ENCODE measurements at regions not wholly inside any gene's neighbourhood (a gene's known extent, or its start where the extent isn't known, plus 50 kb on each side); places are given as distances from the start of the nearest gene placed in this dataset.
"Not testable (repeated sequence)": the region's sequence is repeated elsewhere in the genome, so short reads cannot be mapped to it uniquely, and the experiment has no call there.

DNA sequence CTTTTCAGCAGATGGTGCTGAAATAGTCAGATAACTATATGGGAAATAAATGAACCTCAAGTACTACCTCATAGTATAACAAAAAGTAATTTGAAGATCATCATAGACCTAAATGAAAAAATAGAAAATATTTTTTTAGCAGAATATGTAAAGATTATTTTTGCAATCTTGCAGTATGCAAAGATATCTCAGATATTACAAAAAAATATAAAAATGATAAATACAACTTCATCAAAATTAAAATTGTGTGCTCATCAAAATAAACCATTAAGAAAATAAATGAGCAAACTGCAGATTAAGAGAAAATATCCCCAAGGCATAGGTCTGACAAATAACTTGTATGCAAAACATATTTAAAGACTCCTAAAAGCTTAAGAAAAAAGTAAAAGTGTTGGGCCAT is 83.4 kb upstream of the KCND2 start:
- no peak for DNase-seq (ENCODE audit: low spot score)
- intact Hi-C loops (cut with DNase I) = no loop called here

DNA sequence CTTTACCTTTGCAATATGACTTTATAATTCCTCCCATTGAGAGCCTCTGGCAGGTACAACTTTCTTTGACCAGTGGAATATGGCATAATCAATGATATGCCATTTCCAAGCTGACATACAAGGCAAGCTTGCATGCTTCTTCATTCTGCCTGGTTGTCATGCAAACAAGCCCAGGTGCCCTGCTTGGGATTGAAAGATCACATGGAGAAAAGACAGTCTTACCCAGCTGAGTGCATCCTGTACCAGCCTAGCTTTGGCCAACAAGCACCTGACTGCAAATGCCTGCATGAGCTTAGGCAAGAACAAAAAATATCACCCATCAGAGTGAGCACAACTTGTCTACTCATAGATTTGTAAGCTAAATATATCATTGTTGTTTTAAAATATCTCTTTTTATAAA is 82.9 kb upstream of the KCND2 start:
- intact Hi-C loops (cut with DNase I) = no loop called here
- DNase-seq (ENCODE audit: low spot score) = no peak

DNA sequence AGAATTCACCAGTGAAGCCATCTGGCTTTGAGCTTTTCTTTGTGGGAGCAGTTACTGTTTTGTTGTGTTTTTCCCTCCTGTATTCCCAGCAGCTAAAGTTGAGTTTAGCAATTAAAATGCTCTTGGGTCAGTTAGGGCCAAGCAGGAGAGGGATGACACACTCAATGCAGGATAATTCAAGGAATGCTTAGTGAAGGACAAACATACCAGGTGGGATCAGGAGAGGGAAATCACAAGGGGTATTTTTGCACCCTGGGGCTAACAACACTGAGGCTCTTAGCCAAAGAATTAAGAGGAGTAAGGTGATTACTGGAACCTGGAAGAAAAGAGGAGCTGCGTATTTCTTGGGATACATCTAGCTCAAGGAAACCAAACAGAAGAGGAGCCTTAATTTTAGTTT is 82.4 kb upstream of the KCND2 start:
- no peak for DNase-seq (ENCODE audit: low spot score)
- intact Hi-C loops (cut with DNase I) = no loop called here

DNA sequence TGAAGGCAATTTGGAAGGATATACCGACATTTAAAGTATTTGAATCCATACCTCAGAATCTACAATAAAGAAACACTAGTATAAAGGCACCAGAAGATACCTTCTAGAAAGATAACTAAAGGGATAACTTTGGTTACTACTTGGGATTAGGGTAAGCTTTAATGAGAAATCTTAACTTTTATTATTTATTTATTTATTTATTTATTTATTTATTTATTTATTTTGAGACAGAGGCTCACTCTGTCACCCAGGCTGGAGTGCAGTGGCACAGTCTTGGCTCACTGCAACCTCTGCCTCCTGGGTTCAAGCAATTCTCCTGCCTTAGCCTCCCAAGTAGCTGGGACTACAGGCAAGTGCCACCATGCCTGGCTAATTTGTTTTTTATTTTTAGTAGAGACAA is 81.6 kb upstream of the KCND2 start:
- intact Hi-C loops (cut with DNase I); DNase-seq (ENCODE audit: low spot score): not testable (repeated sequence)

DNA sequence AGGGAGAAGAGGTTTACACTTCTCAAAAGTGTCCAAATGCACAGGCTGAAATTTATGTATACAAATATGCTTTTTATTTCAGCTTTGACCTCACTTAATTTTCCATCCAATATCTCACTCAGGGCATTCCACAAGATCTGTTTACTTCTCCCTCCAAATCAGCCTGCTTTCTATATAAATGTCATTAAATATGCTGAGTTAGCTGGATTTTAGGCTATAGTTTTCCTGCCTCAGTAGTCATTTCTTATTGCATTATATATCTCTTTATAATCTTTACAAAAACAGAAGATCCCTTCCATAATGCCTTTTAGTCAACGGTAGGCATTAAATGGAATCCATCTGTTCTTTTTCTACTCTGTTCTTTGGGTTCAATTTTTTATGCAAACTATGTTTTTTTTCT is 71.7 kb upstream of the KCND2 start:
- intact Hi-C loops (cut with DNase I) = no loop called here

DNA sequence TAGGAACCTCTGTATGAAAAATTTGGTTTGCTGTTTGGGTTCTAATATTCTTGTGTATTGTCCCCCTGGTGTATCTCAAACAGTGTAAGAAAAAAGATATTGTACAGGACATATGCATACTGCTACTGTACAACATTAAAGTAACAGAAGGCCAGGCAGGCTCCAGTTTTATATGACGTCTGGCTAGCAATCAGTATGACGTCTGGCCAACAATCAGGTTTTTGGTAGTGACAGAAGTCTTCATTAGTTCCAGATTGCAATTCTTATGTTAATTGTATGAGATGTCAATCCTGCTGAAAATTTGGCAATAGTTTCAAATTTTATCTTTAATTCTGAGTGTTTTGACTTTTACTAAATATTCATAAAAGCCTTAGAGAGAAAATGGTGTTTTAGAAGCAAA is 67.9 kb upstream of the KCND2 start:
- intact Hi-C loops (cut with DNase I) = no loop called here
- DNase-seq (ENCODE audit: low spot score) = no peak

More for the DNA sequence above, 71.7 kb upstream of the KCND2 start:
- DNase-seq (ENCODE audit: low spot score) = no peak

DNA sequence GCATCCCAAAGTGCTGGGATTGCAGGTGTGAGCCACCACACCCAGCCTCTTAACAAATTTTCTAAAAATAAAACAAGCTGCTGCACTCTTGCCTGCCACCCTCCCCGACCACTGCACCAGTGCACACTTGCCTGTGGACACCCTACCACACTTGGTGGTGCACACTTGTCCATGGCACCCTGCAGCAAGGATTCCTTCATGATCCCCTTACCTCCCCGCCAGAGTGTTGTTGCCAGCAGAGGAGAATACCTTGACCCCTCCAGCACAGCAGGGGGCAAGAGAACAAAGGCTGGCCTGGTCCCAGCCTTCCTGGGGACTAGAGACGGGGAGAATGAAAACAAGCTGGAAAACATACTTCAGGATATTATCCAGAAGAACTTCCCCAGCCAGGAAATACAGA is 65.9 kb upstream of the KCND2 start:
- no peak for DNase-seq (ENCODE audit: low spot score)
- intact Hi-C loops (cut with DNase I) = no loop called here

DNA sequence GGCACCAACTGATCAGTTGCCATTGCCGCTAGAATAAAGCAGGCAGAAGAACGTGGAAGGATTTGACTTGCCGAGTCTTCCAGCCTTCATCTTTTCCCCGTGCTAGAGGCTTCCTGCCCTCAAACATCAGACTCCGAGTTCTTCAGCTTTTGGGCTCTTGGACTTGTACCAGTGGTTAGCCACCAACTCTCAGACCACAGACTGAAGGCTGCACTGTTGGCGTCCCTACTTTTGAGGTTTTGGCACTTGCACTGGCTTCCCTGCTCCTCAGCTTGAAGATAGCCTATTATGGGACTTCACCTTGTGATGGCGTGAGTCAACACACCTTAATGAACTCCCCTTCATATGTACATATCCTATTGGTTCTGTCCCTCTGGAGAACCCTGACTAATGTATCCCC is 57.3 kb upstream of the KCND2 start:
- intact Hi-C loops (cut with DNase I) = no loop called here
- no peak for DNase-seq (ENCODE audit: low spot score)

DNA sequence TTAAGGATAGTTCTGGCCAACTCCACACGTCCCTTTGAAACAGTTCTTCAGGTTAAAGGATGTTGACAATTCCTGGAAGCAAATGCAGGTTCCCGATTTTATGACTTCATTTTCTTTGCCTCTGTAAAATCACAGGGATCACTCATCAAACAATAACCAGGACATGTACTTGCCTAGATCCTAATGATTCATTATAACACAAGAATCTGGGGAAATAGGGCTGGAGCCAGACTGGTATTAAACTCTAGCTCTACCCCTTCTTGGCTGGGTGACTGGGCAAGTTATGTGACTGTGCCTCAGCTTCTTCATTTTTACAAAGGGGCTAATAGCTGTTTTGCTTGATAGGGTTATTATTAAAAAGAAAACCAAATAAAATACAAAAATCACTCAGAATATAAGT is 56.0 kb upstream of the KCND2 start:
- no peak for DNase-seq (ENCODE audit: low spot score)
- intact Hi-C loops (cut with DNase I) = no loop called here

DNA sequence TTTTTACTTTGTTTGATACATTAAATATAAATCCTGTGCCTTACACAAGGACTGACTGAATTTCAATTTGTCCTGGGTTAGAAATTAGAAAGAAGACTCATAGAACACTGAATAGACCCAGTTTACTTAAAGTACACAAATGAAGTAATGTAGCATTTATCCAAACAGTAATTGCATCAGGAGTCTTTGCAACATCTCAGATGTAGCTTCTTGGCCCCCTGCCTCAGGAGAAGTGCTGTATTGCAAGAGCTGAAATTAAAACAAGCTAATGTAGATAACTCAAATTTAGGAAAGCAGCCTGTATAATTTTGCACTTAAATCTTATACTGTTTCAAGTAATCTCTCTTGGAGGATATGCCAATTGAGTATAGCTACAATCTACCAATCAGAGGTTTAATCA is 54.3 kb upstream of the KCND2 start:
- intact Hi-C loops (cut with DNase I) = no loop called here

DNA sequence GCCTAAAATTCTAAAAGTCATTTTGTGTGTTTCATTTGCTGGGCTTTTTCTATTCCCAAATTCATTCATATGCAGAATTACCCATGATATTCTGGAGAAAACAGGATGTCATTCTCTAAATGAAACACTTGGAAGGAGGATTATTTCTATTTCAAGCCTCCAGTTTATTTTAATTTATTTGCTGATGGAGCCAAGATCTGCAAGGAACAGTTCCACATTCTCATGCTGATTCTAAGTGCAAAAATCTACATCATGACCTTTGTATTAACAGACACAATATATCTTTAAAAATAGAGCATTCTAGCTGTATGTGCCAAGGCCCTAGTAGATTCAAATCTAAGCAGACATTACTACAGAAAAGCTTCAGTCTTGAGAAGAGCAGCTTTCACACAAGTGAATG is 51.3 kb upstream of the KCND2 start:
- DNase-seq (ENCODE audit: low spot score) = no peak
- intact Hi-C loops (cut with DNase I) = no loop called here

More for the DNA sequence above, 54.3 kb upstream of the KCND2 start:
- DNase-seq (ENCODE audit: low spot score) = no peak
